ENCODE measurements at regions not wholly inside any gene's neighbourhood (a gene's known extent, or its start where the extent isn't known, plus 50 kb on each side); places are given as distances from the start of the nearest gene placed in this dataset.
"Not testable (repeated sequence)": the region's sequence is repeated elsewhere in the genome, so short reads cannot be mapped to it uniquely, and the experiment has no call there.

DNA sequence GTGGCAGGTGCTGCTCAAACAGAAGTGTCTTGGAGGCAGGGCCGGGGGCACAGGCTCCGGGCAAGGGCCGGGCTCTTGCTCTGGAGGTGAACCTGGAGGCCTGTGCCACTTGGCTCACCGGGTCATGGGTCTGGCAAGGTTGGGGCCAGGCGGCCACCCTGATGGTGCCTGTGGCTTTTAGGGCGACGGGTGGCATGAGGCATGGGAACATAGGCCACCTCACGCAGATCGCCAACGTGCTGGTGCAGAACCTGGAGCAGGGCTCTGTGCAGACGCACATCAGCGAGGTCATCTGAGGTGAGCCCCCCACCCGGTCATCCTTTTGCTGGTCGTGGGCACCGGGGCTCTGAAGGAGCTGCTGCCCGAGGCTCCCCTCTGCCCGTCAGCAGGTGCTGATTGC, 202.7 kb downstream of the LIPI start:
- TF ChIP-seq SUZ12 (IDR thresholded peaks at IDR 0.05); FOXK2 (IDR thresholded peaks at IDR 0.05); FOXA1 (IDR thresholded peaks at IDR 0.05); SP1 (IDR thresholded peaks at IDR 0.05); FOXM1 (IDR thresholded peaks at IDR 0.05; ENCODE audit: borderline replicate concordance); BHLHE40 (IDR thresholded peaks at IDR 0.05; ENCODE audit: borderline replicate concordance); CTBP1 (IDR thresholded peaks at IDR 0.05; ENCODE audit: borderline replicate concordance); NFRKB (IDR thresholded peaks at IDR 0.05); LEF1 (IDR thresholded peaks at IDR 0.05; ENCODE audit: borderline replicate concordance); ELF4 (IDR thresholded peaks at IDR 0.05); PKNOX1 (IDR thresholded peaks at IDR 0.05); ZNF384 (IDR thresholded peaks at IDR 0.05); TARDBP (IDR thresholded peaks at IDR 0.05); HDGF (IDR thresholded peaks at IDR 0.05; ENCODE audit: borderline replicate concordance): not testable (repeated sequence)
